Transverse colon (tissue), 4 donors: ENCODE measurements at regions not wholly inside any gene's neighbourhood (a gene's known extent, or its start where the extent isn't known, plus 50 kb on each side); places are given as distances from the start of the nearest gene placed in this dataset.
"Not testable (repeated sequence)": the region's sequence is repeated elsewhere in the genome, so short reads cannot be mapped to it uniquely, and the experiment has no call there.

Experiments used
- DNase-seq: peaks from one replicate; pipeline ENCODE4 v3.0.0-alpha.2; 2019
- H3K27ac ChIP-seq, 4 donors: fragments of 200-600 bp; sonication (generic); 2 replicates each; pipeline ENCODE4 v1.5.1; 2016 to 2018; ENCODE audit warnings: inconsistent platforms in 4 of 4
- H3K27me3 ChIP-seq: fragments of 200-600 bp; sonication (generic); 2 replicates; pipeline ENCODE4 v1.5.1; 2017; ENCODE audit warnings: inconsistent platforms
- H3K36me3 ChIP-seq, 4 donors: fragments of 200-600 bp; sonication (generic); 2 replicates each; pipeline ENCODE4 v1.5.1; 2017 to 2019; ENCODE audit warnings: inconsistent platforms in 4 of 4
- H3K4me1 ChIP-seq, 4 donors: fragments of 200-600 bp; sonication (generic); 2 replicates each; pipeline ENCODE4 v1.5.1; 2017 to 2020; ENCODE audit warnings: inconsistent platforms in 4 of 4
- H3K4me3 ChIP-seq, 4 donors: fragments of 200-600 bp; sonication (generic); 1 replicate in 1 of 4; 2 replicates in 3 of 4; pipeline versions ENCODE4 v1.5.1 to v1.6.1; 2017 to 2019; ENCODE audit warnings: inconsistent platforms in 4 of 4
- H3K9me3 ChIP-seq, 2 donors: fragments of 200-600 bp; sonication (generic); 2 replicates each; pipeline ENCODE4 v1.5.1; 2017 to 2019; ENCODE audit warnings: inconsistent platforms in 2 of 2
- EP300 ChIP-seq: sonication (generic); formaldehyde crosslinking; IDR thresholded peaks from one replicate; pipeline ENCODE4 v1.6.1; 2017; ENCODE audit warnings: antibody characterized with exemption, low read depth
- POLR2A ChIP-seq: fragments of 450-650 bp; IDR thresholded peaks from one replicate; pipeline ENCODE4 v1.6.1; 2016; ENCODE audit warnings: antibody characterized with exemption, mild to moderate bottlenecking, moderate library complexity
- POLR2AphosphoS5 ChIP-seq, 3 donors: sonication (generic); formaldehyde crosslinking; IDR thresholded peaks; one replicate each; pipeline ENCODE4 v1.6.1; 2016; ENCODE audit warnings: antibody characterized with exemption in 3 of 3
- WGBS, 2 donors: methylation state at CpG; one replicate each; pipeline ENCODE4 v1.1.5; 2018; ENCODE audit warnings: low coverage in 1 of 2; 5-methylcytosine and 5-hydroxymethylcytosine counted together
- in situ Hi-C, 4 donors: fragments of 200-750 bp; cut with MboI; loops; one replicate each; pipeline versions ENCODE4 v1.15.0 to v1.15.1; 2017; ENCODE audit warnings: low sequenced_read_pairs in 3 of 4, low pct_ligation_motif_present in 1 of 4, low pct_unique_long_range_greater_than_20kb in 1 of 4
- intact Hi-C: fragments of 100-400 bp; cut with DNase I; formaldehyde crosslinking; loops from one replicate; pipeline ENCODE4 v1.15.1; 2023; ENCODE audit warnings: low total_unique reads
- TF ChIP-seq, protein P1 (sequence below), 5 experiments: fragments of 200-600 bp in 3 of 5; fragments of 450-650 bp in 2 of 5; sonication (generic) in 3 of 5; IDR thresholded peaks; 1 replicate in 2 of 5; 2 replicates in 3 of 5; pipeline ENCODE4 v1.5.1; 2016 to 2017; ENCODE audit warnings: antibody characterized with exemption in 5 of 5, inconsistent platforms in 3 of 5, mild to moderate bottlenecking in 2 of 5, moderate library complexity in 1 of 5

DNA sequence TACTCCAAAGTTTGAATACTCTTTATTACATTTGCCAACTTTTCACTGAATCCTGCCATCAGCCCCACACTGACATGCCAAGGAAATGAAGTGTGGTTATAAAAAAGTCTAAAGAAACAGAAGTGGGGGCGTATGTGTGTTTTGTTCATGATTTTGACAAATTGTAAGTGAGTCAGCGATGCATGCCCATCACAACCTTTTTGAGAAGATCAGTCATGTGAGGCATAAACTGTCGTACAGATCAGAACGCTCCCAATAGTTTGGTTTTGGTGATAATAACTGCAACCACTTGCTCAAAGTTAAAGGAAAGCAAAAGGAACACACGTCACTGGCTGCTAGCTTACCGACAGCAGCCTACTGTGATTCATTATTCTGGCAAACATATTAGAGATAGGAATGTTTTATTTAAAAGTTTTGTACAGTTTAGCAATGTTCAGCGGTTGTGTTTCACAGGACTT is 95.6 kb downstream of the RGS2 start:
- H3K4me1 ChIP-seq, result peaks cover 0 to 7% (median 1%) of the 10 kb centered on the region in 4 donors
- no peaks in the 10 kb centered on the region for H3K9me3 ChIP-seq
- WGBS, 2 donors, result 43 to 47% methylated on average over 7 of the region's 7 CpGs
- intact Hi-C loops, result loop anchor here (10.0 kb wide), 1 partner anchor 100 kb away; the partner anchor contains the start of gene RGS2
- TF ChIP-seq, protein P1, sequence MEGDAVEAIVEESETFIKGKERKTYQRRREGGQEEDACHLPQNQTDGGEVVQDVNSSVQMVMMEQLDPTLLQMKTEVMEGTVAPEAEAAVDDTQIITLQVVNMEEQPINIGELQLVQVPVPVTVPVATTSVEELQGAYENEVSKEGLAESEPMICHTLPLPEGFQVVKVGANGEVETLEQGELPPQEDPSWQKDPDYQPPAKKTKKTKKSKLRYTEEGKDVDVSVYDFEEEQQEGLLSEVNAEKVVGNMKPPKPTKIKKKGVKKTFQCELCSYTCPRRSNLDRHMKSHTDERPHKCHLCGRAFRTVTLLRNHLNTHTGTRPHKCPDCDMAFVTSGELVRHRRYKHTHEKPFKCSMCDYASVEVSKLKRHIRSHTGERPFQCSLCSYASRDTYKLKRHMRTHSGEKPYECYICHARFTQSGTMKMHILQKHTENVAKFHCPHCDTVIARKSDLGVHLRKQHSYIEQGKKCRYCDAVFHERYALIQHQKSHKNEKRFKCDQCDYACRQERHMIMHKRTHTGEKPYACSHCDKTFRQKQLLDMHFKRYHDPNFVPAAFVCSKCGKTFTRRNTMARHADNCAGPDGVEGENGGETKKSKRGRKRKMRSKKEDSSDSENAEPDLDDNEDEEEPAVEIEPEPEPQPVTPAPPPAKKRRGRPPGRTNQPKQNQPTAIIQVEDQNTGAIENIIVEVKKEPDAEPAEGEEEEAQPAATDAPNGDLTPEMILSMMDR (IDR thresholded peaks at IDR 0.05), result no peak
- TF ChIP-seq POLR2A (no peak), EP300 (peak; percentile 80), POLR2AphosphoS5 (IDR thresholded peaks at IDR 0.05) (peak; percentile 38 to 67 (median 43))
- H3K4me3 ChIP-seq, result no peak overlapping the region
- no peak for DNase-seq
- peak overlapping the region; percentile 40 to 78 (median 72) for H3K27ac ChIP-seq
- in situ Hi-C loops, result loop anchor here in 1 of 4 donors (25.0 kb wide), 1 partner anchor 417 kb away; no protein-coding TSS in a partner anchor
- H3K27me3 ChIP-seq, result no peaks in the 10 kb centered on the region
- no peaks in the 10 kb centered on the region for H3K36me3 ChIP-seq

DNA sequence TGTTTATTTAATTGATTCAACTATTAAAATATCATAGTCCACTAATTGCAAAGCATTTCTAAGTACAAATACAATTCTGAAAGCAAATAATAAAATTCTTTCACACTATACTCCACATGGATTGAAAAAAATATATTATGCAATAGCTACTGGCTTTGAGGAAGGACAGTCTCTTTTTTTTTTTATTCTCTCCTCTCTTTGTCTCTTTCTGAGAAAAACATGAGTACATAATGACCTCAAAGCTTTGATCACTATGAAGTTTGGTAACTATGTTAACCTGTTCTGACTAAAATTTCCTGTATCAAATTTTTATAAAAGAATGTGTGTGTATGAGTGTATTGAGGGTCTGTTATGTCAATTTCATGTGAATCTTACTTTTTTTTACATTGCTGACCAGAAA is 96.2 kb downstream of the RGS2 start:
- intact Hi-C loops, result loop anchor here (10.0 kb wide), 1 partner anchor 100 kb away; the partner anchor contains the start of gene RGS2
- Histone ChIP-seq H3K27ac (peak overlapping the region; percentile 40 to 78 (median 72)), H3K27me3 (no peaks in the 10 kb centered on the region), H3K4me3 (no peak overlapping the region), H3K4me1 (peaks cover 0 to 7% (median 1%) of the 10 kb centered on the region in 4 donors), H3K36me3 (no peaks in the 10 kb centered on the region), H3K9me3 (no peaks in the 10 kb centered on the region)
- DNase-seq, result no peak
- TF ChIP-seq EP300 (no peak), POLR2AphosphoS5 (IDR thresholded peaks at IDR 0.05) (no peak), POLR2A (no peak)
- TF ChIP-seq, protein P1 (IDR thresholded peaks at IDR 0.05), result no peak
- in situ Hi-C loops, result loop anchor here in 1 of 4 donors (25.0 kb wide), 1 partner anchor 418 kb away; no protein-coding TSS in a partner anchor

DNA sequence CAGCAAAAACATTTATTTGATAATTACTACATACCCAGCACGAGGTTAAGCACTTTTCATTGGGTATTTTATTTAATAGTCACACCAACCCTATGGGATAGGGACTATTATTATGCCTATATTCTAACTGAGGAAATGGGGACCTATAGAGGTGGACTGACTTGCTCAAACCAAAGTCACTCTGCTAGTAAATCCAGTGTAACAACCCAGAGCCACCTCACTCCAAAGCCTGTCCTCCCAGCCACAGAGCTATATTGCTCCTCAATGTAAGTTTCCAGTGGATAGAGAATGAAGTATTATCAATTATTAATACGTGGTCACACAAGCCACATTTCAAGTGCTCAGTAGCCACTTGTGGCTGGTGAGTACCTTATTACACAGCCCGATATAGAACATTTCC is 97.5 kb downstream of the RGS2 start:
- intact Hi-C loops, result loop anchor here (10.0 kb wide), 1 partner anchor 102 kb away; the partner anchor contains the start of gene RGS2
- Histone ChIP-seq H3K9me3 (no peaks in the 10 kb centered on the region), H3K4me3 (no peak overlapping the region), H3K36me3 (no peaks in the 10 kb centered on the region), H3K27me3 (no peaks in the 10 kb centered on the region), H3K4me1 (peaks cover 0 to 7% (median 1%) of the 10 kb centered on the region in 4 donors), H3K27ac (peak overlapping the region; percentile 56 to 69 (median 58))
- 80 to 86% methylated on average over 3 of the region's 3 CpGs for WGBS, 2 donors
- DNase-seq, result no peak
- TF ChIP-seq POLR2A (no peak), EP300 (no peak), POLR2AphosphoS5 (IDR thresholded peaks at IDR 0.05) (no peak)
- TF ChIP-seq, protein P1 (IDR thresholded peaks at IDR 0.05), result no peak
- in situ Hi-C loops, result loop anchor here in 1 of 4 donors (25.0 kb wide), 1 partner anchor 419 kb away; no protein-coding TSS in a partner anchor

DNA sequence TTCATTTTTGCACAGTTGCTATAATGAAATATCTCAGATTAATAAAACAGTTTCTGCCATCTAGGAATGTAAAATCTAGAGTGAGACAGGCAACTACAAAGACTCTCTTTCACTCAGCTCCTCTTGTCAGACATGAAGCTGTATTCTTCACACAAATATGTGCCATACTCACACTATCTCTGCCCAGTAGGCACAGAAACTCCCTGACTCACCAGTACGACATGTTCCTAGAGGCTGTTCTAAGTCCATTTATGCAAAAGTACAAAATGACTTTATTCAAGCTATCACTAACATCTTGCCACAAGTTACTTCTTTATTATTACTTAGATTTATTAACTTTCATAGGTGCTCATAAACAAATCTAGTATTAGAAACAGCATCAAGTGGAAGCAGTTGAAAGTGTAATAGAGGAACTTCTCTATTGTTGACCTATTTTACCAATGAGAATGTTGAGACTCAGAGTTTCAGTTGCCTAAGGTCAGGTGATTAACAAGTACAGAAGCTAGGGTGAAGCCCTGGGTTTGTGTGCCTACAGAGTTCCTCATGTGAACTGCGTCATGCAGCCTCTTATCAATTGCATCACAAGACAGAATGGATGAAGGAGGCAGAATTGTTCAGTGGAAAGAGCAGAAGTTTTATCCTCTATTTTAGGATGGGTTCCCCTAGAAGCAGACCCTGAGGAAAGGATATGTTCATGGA is 98.9 kb downstream of the RGS2 start:
- peaks cover 0 to 7% (median 1%) of the 10 kb centered on the region in 4 donors for H3K4me1 ChIP-seq
- TF ChIP-seq POLR2A, result no peak
- TF ChIP-seq POLR2AphosphoS5 (IDR thresholded peaks at IDR 0.05), result peak; percentile 77 to 87 (median 85)
- TF ChIP-seq EP300, result peak; percentile 91
- TF ChIP-seq, protein P1 (IDR thresholded peaks at IDR 0.05), result no peak
- no peak for DNase-seq
- WGBS, 2 donors, result 76 to 77% methylated on average over 2 of the region's 2 CpGs
- H3K27ac ChIP-seq, result peak overlapping the region; percentile 56 to 68 (median 61)
- in situ Hi-C loops (loop anchor here in 1 of 4 donors (25.0 kb wide), 1 partner anchor 420 kb away; no protein-coding TSS in a partner anchor), intact Hi-C loops (loop anchor here (10.0 kb wide), 1 partner anchor 103 kb away; the partner anchor contains the start of gene RGS2)
- no peak overlapping the region for H3K4me3 ChIP-seq
- no peaks in the 10 kb centered on the region for H3K36me3 ChIP-seq
- no peaks in the 10 kb centered on the region for H3K27me3 ChIP-seq
- no peaks in the 10 kb centered on the region for H3K9me3 ChIP-seq

DNA sequence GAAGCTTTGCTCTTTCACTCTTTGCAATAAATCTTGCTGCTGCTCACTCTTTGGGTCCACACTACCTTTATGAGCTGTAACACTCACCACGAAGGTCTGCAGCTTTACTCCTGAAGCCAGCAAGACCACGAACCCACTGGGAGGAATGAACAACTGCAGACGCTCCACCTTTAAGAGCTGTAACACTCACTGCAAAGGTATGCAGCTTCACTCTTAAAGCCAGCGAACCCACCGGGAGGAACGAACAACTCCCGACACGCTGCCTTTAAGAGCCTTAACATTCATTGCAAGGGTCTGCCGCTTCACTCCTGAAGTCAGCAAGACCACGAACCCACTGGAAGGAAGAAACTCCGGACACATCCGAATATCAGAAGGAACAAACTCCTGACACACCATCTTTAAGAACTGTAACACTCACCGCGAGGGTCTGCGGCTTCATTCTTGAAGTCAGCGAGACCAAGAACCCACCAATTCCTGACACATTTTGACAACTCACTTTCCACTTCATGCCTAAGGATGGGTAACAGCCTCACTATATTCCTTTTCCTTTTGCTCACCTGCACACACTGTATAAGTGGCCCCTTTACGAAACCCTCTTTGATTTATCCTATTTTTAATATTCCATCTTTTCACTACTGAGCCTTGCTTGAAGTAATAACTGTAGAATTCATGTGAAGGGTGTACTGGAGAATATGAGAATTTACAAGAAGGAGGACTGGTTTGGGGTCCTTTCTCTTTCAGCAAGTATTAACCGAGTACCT is 103.2 kb downstream of the RGS2 start:
- intact Hi-C loops, H3K36me3 ChIP-seq, H3K4me3 ChIP-seq, DNase-seq, H3K9me3 ChIP-seq, H3K27me3 ChIP-seq, H3K27ac ChIP-seq: not testable (repeated sequence)
- 92 to 98% methylated on average over 12 to 18 of the region's 18 CpGs for WGBS, 2 donors
- in situ Hi-C loops, result loop anchor here in 1 of 4 donors (25.0 kb wide), 1 partner anchor 425 kb away; no protein-coding TSS in a partner anchor
- H3K4me1 ChIP-seq, result peaks cover 0 to 10% (median 0%) of the 10 kb centered on the region in 4 donors
